AG04450 (cell line): ENCODE measurements at regions not wholly inside any gene's neighbourhood (a gene's known extent, or its start where the extent isn't known, plus 50 kb on each side); places are given as distances from the start of the nearest gene placed in this dataset.

Source experiments
- CTCF ChIA-PET: fragments of 300-600, 350-600 bp; formaldehyde crosslinking; extraction: SDS; loops from one replicate; lab custom pipeline; 2022; ENCODE audit warnings: antibody characterized with exemption, inconsistent platforms; lab: Charles Lee
- POLR2A ChIA-PET: fragments of 350-600 bp; formaldehyde crosslinking; extraction: SDS; loops from one replicate; lab custom pipeline; 2021; ENCODE audit warnings: antibody characterized with exemption, inconsistent platforms; lab: Yijun Ruan, JAX
- DNase-seq: peaks from one replicate; pipeline ENCODE4 v3.0.0-alpha.2; 2011; ENCODE audit warnings: low read depth, low spot score
- H3K27ac ChIP-seq: one replicate; pipeline ENCODE4 v1.5.1; 2012; ENCODE audit warnings: low read depth, low read length, control low read depth
- H3K27me3 ChIP-seq: one replicate; pipeline ENCODE4 v1.6.0; 2012; ENCODE audit warnings: low read length; ENCODE audit not compliant: control insufficient read depth, insufficient read depth
- H3K4me3 ChIP-seq: 2 replicates; pipeline ENCODE4 v1.5.1; 2011; ENCODE audit warnings: mild to moderate bottlenecking, low read depth, low read length, control low read depth
- H3K9me3 ChIP-seq: 2 replicates; pipeline ENCODE4 v1.5.1; 2012; ENCODE audit warnings: low read length; ENCODE audit not compliant: control insufficient read depth, insufficient read depth
- CTCF ChIP-seq: IDR thresholded peaks from 2 replicates; pipeline ENCODE4 v1.5.1; 2011; ENCODE audit warnings: low read depth, low read length, control low read depth, inconsistent platforms

- H3K4me3 ChIP-seq = no peak overlapping the region
- H3K27ac ChIP-seq = no peak overlapping the region
- CTCF ChIA-PET = no interaction called here
- TF ChIP-seq CTCF = 0 out of 2 replicates have a peak, but pooled peaks have one; percentile 18
- POLR2A ChIA-PET = no interaction called here
- peaks cover 3% of the 10 kb centered on the region; the same call in 1 of the 2 replicates for H3K9me3 ChIP-seq
- no peaks in the 10 kb centered on the region for H3K27me3 ChIP-seq
- no peak for DNase-seq
These were observed 626.1 kb downstream of the SQOR start for GRCh38 chr15:46260937-46261336.

DNA sequence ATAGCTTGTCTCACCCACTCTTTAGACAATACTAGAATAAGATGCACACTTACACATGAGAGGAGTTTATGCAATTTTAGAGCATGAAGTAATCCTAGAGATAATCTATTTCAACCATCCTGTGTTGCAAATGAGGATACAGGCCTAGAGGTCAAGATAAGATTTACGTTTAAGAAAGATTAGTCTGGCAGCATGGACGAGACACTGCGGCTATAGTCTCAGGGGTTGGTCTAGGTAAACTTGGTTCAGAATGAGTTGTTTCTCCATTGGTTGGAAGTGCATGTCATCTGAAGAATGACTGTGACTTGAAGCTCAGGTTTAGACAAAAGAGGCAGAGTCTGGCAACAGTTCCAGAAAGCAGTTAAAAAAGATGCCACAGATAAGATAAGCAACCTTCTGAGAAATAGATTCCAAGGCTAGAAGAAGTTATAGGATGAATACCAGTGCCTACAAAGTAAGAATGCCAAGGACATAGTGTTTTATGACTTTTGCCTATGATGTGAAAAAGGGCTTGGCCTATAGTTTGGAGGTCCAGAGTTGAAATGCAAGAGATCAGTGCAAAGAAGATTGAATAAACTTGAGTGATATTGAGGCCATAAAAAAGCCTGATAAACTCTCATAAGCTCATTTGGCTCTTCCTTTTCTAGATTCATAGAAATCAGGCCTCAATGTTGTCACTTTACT is 631.0 kb downstream of the SQOR start:
- CTCF ChIA-PET = interaction anchor here (0.7 kb wide), 1 partner anchor 21 kb away, joined by 3 read pairs; no protein-coding TSS in a partner anchor
- no peak overlapping the region for H3K27ac ChIP-seq
- POLR2A ChIA-PET = no interaction called here
- no peak overlapping the region for H3K4me3 ChIP-seq
- no peak for DNase-seq
- TF ChIP-seq CTCF = no peak
- peaks cover 3% of the 10 kb centered on the region; the same call in 1 of the 2 replicates for H3K9me3 ChIP-seq
- no peaks in the 10 kb centered on the region for H3K27me3 ChIP-seq

- H3K27me3 ChIP-seq = no peaks in the 10 kb centered on the region
- no peak overlapping the region for H3K27ac ChIP-seq
- DNase-seq = no peak
- no peaks in the 10 kb centered on the region for H3K9me3 ChIP-seq
- CTCF ChIA-PET = no interaction called here
- no peak for TF ChIP-seq CTCF
- H3K4me3 ChIP-seq = no peak overlapping the region
- POLR2A ChIA-PET = no interaction called here
These were observed 631.8 kb downstream of the SQOR start for GRCh38 chr15:46266661-46267060.

DNA sequence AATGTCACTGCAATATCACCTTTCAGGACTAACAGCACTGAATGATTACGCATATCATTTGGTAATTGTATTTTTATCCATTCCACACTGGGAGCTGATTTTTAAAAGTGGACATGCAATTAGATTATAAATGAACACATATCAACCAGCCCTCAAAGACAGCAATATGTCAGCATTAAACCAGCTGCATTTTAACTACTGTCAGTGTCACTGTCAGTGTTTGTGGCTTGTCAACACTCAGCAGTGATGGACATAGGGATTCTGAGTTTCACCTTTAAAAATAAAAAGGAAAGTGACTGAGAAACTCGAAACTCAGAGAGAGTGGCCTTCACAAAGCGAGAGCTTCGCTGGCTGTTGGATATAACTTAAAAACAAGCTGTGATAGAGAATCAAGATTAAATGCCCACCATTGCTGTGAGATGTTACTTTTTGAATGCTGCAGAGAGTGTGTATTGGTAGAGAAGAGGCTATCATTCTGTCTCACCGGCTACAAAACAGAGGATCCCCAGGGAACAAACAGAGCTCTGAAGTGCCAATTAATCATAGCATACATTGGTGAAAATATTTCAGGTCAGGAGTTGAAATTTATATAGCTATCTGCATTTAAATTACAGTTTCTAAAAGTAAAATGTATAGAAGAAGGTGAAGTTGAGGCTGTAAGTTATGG is 635.8 kb downstream of the SQOR start:
- H3K4me3 ChIP-seq = no peak overlapping the region
- no peak overlapping the region for H3K27ac ChIP-seq
- no peak for DNase-seq
- POLR2A ChIA-PET = no interaction called here
- no peaks in the 10 kb centered on the region for H3K27me3 ChIP-seq
- H3K9me3 ChIP-seq = no peaks in the 10 kb centered on the region
- TF ChIP-seq CTCF = no peak
- CTCF ChIA-PET = interaction anchor here (0.8 kb wide), 1 partner anchor 41 kb away, joined by 4 read pairs; no protein-coding TSS in a partner anchor

DNA sequence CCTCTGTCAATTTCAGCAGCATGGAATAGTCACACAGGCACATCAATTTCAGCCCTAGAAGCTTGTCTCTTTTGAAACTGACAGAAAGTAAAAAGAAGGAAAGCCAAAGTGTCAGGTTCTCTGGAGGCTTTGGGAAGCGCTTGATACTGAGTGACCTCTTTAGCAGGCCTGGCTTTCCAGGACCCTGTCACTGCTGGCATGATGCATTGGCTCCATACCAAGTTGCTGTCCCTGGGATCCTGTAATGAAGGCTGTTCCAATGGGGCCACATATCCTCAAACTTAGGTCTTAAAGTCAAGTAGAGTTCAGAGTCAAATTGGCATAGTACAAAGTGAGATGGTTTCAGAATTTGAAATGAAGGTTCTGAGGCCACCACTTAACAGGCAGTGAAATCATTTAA is 640.9 kb downstream of the SQOR start:
- no peaks in the 10 kb centered on the region for H3K9me3 ChIP-seq
- DNase-seq = no peak
- H3K27me3 ChIP-seq = no peaks in the 10 kb centered on the region
- H3K4me3 ChIP-seq = no peak overlapping the region
- no peak overlapping the region for H3K27ac ChIP-seq
- POLR2A ChIA-PET = no interaction called here
- no peak for TF ChIP-seq CTCF
- CTCF ChIA-PET = no interaction called here
